Right cardiac atrium (tissue), 5 donors: ENCODE measurements at regions not wholly inside any gene's neighbourhood (a gene's known extent, or its start where the extent isn't known, plus 50 kb on each side); places are given as distances from the start of the nearest gene placed in this dataset.

Experiments
- ATAC-seq, 2 donors: fragments of 200-7000 bp; cut with Tn5 transposase; one replicate each; pipeline versions ENCODE4 v1.8.0 to v1.9.1; 2020; ENCODE audit warnings: moderate library complexity in 2 of 2, mild to moderate bottlenecking in 1 of 2
- DNase-seq, 3 donors: peaks; one replicate each; pipeline ENCODE4 v3.0.0-alpha.2; 2020
- H3K27ac ChIP-seq: one replicate; pipeline ENCODE4 v1.5.1; 2013; ENCODE audit warnings: mild to moderate bottlenecking, low read length, control low read depth, moderate library complexity
- H3K27me3 ChIP-seq: one replicate; pipeline ENCODE4 v1.6.1; 2013; ENCODE audit not compliant: control insufficient read depth, insufficient read depth
- H3K4me1 ChIP-seq: one replicate; pipeline ENCODE4 v1.6.1; 2013; ENCODE audit warnings: low read length; ENCODE audit not compliant: control insufficient read depth, insufficient read depth
- H3K4me3 ChIP-seq: one replicate; pipeline ENCODE4 v1.5.1; 2013; ENCODE audit warnings: low read length, control low read depth
- H3K9me3 ChIP-seq: one replicate; pipeline ENCODE4 v1.6.1; 2013; ENCODE audit warnings: low read length; ENCODE audit not compliant: control insufficient read depth
- WGBS: extraction: QIAGEN DNeasy Blood & Tissue Kit; methylation state at CpG from one replicate; pipeline ENCODE4 v1.1.7; 2013; 5-methylcytosine and 5-hydroxymethylcytosine counted together
- intact Hi-C, 4 donors: fragments of 100-400 bp; cut with DNase I; formaldehyde crosslinking; loops; one replicate each; pipeline versions ENCODE4 v1.11.0 to v1.14.0; 2022 to 2023
- donor health status: healthy with polysubstance abuse.
- donor health status: DM: no; HTN: yes; CAD: no.
- donor health status: DM: no; HTN: no; CAD: no.
- donor health status: DM: no; HTN: yes; CAD: no; lungs with severe emphysema.
- donor health status: DM: yes; HTN: yes; CAD: no.

DNA sequence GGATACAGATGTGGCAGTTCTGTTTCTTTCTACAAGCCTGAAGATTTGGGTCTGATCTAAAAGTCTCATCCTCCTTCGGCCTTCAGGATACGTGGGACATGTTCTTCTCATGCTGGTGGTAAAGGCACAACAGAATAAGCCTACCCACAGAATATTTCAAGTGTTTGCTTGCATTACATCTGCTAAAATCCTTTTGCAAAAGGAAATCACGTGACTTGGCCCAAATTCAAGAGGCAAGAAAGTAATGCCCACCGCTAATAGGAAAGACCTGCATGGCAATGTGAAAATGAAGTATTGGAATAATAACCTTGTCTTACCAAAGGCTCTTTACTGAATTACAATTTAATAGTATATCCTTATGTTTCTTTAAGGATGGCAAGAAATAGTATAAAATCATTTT, 439.9 kb upstream of the TGFBR2 start:
- no peak for ATAC-seq
- WGBS, result 90% methylated on average over 4 of the region's 4 CpGs
- no peak for DNase-seq
- Histone ChIP-seq H3K27ac (no peak overlapping the region), H3K4me1 (no peaks in the 10 kb centered on the region), H3K27me3 (no peaks in the 10 kb centered on the region), H3K4me3 (no peak overlapping the region), H3K9me3 (no peaks in the 10 kb centered on the region)
- intact Hi-C loops, result no loop called here

DNA sequence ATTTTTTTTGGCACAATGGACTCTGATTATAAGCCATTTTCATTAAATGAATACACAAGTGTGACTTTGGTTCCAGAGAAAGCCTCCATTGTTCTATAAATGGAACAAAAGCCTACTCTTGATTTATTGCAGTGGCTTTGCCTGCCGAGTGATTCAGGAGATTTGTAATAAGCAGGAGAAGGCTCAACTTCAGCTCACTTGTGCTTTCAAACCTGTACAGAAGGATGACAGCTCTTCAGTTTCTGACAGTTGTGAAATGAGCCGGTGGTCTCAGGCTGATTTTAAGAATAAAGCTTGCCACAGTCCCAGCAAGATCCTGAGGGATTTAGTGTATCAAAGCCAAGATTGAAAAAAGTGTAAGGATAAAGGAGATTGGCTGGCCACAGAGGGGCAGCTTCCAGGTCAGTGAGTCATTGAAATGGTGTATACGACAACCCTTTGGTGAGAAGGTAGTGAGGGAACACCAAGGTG, 438.8 kb upstream of the TGFBR2 start:
- WGBS, result 59% methylated on average over 3 of the region's 3 CpGs
- no peak overlapping the region for H3K4me3 ChIP-seq
- DNase-seq (no peak), ATAC-seq (no peak)
- intact Hi-C loops, result no loop called here
- no peak overlapping the region for H3K27ac ChIP-seq
- H3K9me3 ChIP-seq, result no peaks in the 10 kb centered on the region
- H3K27me3 ChIP-seq, result no peaks in the 10 kb centered on the region
- no peaks in the 10 kb centered on the region for H3K4me1 ChIP-seq

DNA sequence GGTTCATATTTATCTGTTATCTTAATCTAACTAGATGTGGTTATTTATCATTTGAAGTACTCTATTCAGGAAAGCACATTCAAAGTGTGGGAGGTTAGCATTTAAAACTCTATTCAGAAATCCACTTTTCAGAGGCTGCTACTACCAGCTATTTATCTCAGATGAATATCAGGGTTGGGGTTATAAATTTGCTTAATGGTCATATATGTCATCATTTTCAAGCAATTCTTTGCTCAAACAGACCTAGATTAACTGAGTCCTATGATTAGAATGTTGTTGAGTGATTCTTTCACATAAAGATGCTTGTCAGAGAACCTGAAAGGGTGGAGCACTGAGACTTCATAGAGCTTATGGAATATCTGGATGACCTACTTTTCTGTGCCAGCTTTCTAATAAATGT, 436.9 kb upstream of the TGFBR2 start:
- intact Hi-C loops, result no loop called here
- Histone ChIP-seq H3K4me1 (no peaks in the 10 kb centered on the region), H3K27ac (no peak overlapping the region), H3K27me3 (no peaks in the 10 kb centered on the region), H3K4me3 (no peak overlapping the region), H3K9me3 (no peaks in the 10 kb centered on the region)
- DNase-seq (no peak), ATAC-seq (no peak)

DNA sequence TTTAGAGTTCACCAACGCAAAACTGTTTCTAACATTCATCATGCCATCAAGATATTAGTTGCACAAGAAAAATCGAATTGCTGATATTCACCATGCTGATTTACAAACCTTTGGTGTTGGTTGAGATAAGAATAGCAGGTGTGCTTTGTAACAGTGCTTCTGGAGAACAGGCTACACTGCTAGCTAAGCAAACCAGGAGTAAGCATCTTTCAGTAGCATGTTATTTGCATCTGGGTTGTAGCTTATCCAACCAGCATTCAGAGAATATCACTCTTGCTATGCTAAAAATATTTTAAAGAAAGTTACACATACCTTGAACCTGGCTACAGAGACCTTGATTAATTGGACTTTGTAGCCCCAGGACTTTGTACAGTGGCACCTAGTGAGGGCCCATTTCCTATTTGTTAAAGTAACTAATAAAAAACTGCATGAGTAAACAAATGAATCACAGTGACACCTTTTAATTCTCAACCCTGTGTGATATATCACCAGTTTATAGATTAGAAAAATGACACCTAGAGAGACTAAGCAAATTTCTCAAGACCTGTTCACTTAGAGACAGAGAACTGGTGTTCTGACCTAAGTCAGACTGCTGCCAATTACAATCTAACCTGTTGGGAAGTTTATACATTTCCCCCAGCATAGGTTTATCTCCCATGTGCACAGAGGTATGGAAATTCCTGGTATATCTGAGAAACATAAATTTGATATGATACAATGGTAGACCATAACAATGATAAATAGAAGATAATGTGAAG, 435.5 kb upstream of the TGFBR2 start:
- H3K27me3 ChIP-seq, result no peaks in the 10 kb centered on the region
- intact Hi-C loops, result no loop called here
- WGBS, result 84% methylated on average over 2 of the region's 2 CpGs
- no peaks in the 10 kb centered on the region for H3K9me3 ChIP-seq
- H3K4me1 ChIP-seq, result no peaks in the 10 kb centered on the region
- ATAC-seq (no peak), DNase-seq (no peak)
- no peak overlapping the region for H3K4me3 ChIP-seq
- no peak overlapping the region for H3K27ac ChIP-seq

DNA sequence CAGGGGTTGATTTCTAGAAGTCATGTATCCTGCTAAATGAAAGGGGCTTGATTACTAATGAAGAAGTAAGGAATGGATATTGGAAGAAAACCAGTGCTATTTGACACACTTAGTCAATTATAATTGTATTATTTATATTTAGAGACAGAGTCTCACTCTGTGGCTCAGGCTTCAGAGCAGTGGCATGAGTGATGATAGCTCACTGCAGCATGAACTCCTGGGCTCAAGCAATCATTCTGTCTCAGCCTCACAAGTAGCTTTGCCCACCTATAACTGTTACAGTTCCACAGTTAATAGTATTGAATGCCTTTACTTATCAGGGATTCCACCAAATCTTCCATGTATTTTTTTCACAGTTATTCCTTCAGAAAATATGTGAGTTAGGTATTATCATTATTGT, 432.0 kb upstream of the TGFBR2 start:
- no peak overlapping the region for H3K27ac ChIP-seq
- intact Hi-C loops, result no loop called here
- no peak for DNase-seq
- ATAC-seq, result no peak
- no peaks in the 10 kb centered on the region for H3K4me1 ChIP-seq
- H3K9me3 ChIP-seq, result no peaks in the 10 kb centered on the region
- H3K27me3 ChIP-seq, result no peaks in the 10 kb centered on the region
- H3K4me3 ChIP-seq, result no peak overlapping the region

DNA sequence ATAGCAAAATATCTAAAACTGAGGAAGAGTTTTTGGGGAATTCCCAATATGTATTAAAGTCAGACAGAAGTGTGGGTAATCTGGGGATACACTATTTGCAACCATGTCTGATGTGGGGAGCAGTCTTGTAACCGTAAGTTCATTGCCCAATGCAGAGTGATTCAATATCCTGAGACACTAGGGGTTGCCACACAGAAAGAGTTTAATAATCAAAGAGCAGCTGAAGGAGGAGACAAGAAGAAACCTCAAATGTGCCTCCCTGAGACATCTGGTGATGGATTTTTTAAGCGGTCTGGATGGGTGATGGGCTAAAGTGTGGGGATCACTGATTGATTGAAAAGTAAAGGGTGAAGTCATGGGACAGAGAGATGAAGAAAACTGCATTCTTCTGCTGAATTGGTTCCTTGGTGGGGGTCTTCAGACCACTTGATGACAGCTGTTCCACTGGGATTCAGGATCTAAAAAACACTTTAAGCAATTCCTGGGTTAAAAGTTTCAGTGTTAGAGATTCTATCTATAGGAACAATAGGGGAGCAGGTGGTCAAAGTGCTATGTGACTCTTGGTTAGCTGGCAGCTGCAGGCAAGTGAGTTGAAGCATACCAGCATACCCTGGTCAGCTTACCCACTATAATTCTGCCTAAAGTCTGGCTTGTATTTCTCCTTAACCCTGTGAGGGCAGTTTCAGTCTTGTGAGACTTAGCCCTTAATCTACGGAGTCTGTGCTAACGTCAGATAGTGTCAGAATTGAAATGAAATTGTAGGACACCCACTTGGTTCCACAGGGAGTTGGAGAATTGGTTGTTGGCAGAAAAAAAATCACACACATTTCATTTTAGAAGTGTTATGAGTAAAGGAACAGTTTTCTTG, 425.9 kb upstream of the TGFBR2 start:
- DNase-seq (no peak), ATAC-seq (peak; percentile 38 to 51)
- Histone ChIP-seq H3K4me3 (no peak overlapping the region), H3K4me1 (no peaks in the 10 kb centered on the region), H3K9me3 (no peaks in the 10 kb centered on the region), H3K27me3 (no peaks in the 10 kb centered on the region), H3K27ac (no peak overlapping the region)
- 70% methylated on average over 4 of the region's 4 CpGs for WGBS
- intact Hi-C loops, result no loop called here

DNA sequence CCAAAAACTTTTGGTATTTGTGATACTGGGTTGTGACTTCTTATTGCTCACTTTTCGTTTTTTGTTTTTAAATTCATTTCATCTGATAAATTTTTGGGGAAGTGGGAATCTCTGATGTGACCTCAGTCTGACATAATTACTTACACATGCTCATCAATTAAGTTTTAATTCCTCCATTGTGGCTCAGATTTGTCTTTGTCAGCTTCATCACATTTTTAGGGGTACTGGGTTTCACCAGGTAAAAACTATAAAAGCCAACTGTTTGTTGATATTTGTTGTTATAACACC, 425.3 kb upstream of the TGFBR2 start:
- H3K27ac ChIP-seq, result no peak overlapping the region
- intact Hi-C loops, result no loop called here

DNA sequence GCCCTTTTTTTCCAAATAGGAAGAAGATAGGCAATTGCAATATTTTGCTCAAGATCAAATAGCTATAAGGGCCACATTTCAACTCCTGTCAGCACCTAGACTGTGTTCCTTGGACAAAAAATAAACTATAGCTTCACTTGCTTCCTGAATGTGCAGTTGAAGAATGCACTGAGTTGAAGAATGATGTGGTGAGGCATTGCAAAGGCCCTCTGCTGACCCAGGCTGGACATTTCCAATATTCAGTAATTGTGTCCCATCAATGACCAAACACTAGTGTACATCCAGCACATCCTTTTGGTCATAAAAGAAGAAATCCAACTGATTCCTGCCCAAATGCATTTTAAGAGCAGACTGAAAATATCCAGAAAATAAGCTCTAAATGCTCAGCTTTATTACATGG, 424.8 kb upstream of the TGFBR2 start:
- H3K27me3 ChIP-seq, result no peaks in the 10 kb centered on the region
- intact Hi-C loops, result no loop called here
- H3K4me1 ChIP-seq, result no peaks in the 10 kb centered on the region
- DNase-seq (no peak), ATAC-seq (no peak)
- no peak overlapping the region for H3K27ac ChIP-seq
- no peaks in the 10 kb centered on the region for H3K9me3 ChIP-seq
- no peak overlapping the region for H3K4me3 ChIP-seq

More for the DNA sequence above, 425.3 kb upstream of the TGFBR2 start:
- H3K27me3 ChIP-seq, result no peaks in the 10 kb centered on the region
- DNase-seq (no peak), ATAC-seq (no peak)
- no peaks in the 10 kb centered on the region for H3K4me1 ChIP-seq
- H3K9me3 ChIP-seq, result no peaks in the 10 kb centered on the region
- 59% methylated on average over 1 of the region's 1 CpG for WGBS
- no peak overlapping the region for H3K4me3 ChIP-seq

DNA sequence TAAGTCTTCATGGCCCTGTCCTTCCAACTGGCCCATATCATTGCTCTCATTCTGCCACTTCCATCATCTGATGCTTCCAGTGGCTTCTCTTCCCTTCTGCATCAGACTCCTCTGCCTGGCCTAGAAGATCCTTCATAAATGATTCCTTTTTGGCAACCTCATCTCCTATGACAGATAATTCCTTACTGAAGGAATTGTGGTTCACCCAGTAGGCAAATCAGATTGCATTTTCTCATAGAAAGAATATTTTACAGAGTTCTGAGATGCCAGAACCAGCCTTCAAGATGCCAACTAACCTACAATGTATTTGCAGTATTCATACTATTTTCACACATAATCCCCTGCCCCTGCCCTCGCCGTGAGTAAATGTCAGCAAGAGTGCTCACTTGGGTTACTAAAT, 423.0 kb upstream of the TGFBR2 start:
- DNase-seq, result no peak
- WGBS, result 96% methylated on average over 2 of the region's 2 CpGs
- intact Hi-C loops, result no loop called here
- Histone ChIP-seq H3K27me3 (no peaks in the 10 kb centered on the region), H3K27ac (no peak overlapping the region), H3K4me1 (no peaks in the 10 kb centered on the region), H3K9me3 (no peaks in the 10 kb centered on the region), H3K4me3 (no peak overlapping the region)
- ATAC-seq, result no peak

DNA sequence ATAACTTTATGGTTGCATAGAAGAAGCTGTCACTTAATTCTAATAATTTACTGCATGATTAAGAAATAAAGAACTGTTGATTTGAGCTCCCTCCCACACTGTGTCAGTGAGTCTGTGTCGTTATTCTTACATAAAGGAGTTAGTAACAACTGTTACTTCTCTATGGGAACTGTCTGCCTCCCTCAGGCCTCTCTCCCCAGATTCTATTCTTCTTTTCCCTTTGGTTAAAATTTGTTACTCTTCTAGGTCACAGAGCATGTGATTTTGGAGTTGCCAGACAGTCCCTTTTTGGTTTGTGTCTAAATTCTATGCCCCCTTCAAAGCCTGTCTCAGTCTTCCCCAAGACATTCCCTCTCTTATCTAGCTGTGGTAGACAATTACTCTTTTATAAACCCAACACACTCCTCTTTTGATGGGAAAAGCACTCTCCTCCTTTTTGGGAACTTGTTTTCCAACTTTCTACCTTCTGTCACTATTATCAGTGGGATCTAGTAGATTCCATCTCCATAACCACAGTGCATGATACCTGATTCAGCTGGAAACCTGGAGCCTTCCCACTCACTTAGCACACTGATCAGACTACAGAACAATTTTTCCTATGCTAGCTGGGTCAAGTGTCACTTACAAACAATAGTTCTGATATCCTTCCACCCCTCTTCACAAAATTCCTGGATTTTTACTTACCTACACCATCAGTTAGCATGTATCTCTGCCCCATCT, 422.1 kb upstream of the TGFBR2 start:
- H3K4me1 ChIP-seq, result no peaks in the 10 kb centered on the region
- intact Hi-C loops, result no loop called here
- H3K27me3 ChIP-seq, result no peaks in the 10 kb centered on the region
- WGBS, result 65% methylated on average over 1 of the region's 1 CpG
- ATAC-seq (no peak), DNase-seq (no peak)
- no peaks in the 10 kb centered on the region for H3K9me3 ChIP-seq
- H3K4me3 ChIP-seq, result no peak overlapping the region
- no peak overlapping the region for H3K27ac ChIP-seq

DNA sequence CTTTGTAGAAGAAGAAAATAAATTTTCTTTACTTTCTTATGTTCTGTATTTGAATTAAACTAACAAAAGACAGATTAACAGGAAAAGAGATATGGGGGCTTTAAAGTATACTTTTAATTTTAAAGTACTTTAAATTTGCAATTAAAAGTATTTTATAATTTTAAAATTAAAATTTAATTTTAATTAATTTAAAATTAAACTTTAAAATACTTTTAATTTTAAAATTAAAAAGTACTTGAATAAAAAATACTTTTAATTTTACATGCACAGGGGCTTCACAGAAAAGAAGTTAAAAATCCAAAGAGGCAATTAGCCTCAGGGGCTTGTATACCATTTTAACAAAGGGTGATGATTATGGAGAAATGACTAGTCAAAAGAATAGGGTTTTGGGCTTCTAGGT, 420.5 kb upstream of the TGFBR2 start:
- ATAC-seq (no peak), DNase-seq (no peak)
- Histone ChIP-seq H3K27me3 (no peaks in the 10 kb centered on the region), H3K9me3 (no peaks in the 10 kb centered on the region), H3K27ac (no peak overlapping the region), H3K4me1 (no peaks in the 10 kb centered on the region), H3K4me3 (no peak overlapping the region)
- intact Hi-C loops, result no loop called here
